SW 1271 (cell line): ENCODE measurements at regions not wholly inside any gene's neighbourhood (a gene's known extent, or its start where the extent isn't known, plus 50 kb on each side); places are given as distances from the start of the nearest gene placed in this dataset.

Source experiments
- DNase-seq, 2 experiments: peaks; one replicate each; lab custom pipeline; 2025; lab: John Stamatoyannopoulos, UW

GRCh38 chr6:6891949-6892461 is 215.8 kb upstream of the RREB1 start:
- no peak for DNase-seq

GRCh38 chr6:6892744-6893583 is 214.8 kb upstream of the RREB1 start:
- no peak for DNase-seq

GRCh38 chr6:6893701-6894100 is 214.1 kb upstream of the RREB1 start:
- no peak for DNase-seq

- no peak for DNase-seq
These were observed 211.8 kb upstream of the RREB1 start for GRCh38 chr6:6895929-6896328.

GRCh38 chr6:6897140-6897539 is 210.6 kb upstream of the RREB1 start:
- no peak for DNase-seq

- no peak for DNase-seq
These were observed 207.1 kb upstream of the RREB1 start for GRCh38 chr6:6900569-6901204.

- DNase-seq, result no peak
These were observed 206.5 kb upstream of the RREB1 start for GRCh38 chr6:6901205-6901719.

GRCh38 chr6:6901945-6902344 is 205.8 kb upstream of the RREB1 start:
- no peak for DNase-seq

- no peak for DNase-seq
These were observed 201.7 kb upstream of the RREB1 start for GRCh38 chr6:6905961-6906518.

- DNase-seq, result no peak
These were observed 201.1 kb upstream of the RREB1 start for GRCh38 chr6:6906570-6907213.

- DNase-seq, result no peak
These were observed 200.5 kb upstream of the RREB1 start for GRCh38 chr6:6907286-6907685.

GRCh38 chr6:6908121-6908520 is 199.6 kb upstream of the RREB1 start:
- no peak for DNase-seq

GRCh38 chr6:6909111-6909510 is 198.7 kb upstream of the RREB1 start:
- no peak for DNase-seq

- no peak for DNase-seq
These were observed 196.9 kb upstream of the RREB1 start for GRCh38 chr6:6910734-6911295.

GRCh38 chr6:6911391-6911790 is 196.4 kb upstream of the RREB1 start:
- no peak for DNase-seq

GRCh38 chr6:6912817-6913744 is 194.7 kb upstream of the RREB1 start:
- no peak for DNase-seq

GRCh38 chr6:6915219-6915618 is 192.5 kb upstream of the RREB1 start:
- no peak for DNase-seq

GRCh38 chr6:6915813-6916547 is 191.8 kb upstream of the RREB1 start:
- DNase-seq, result no peak

- DNase-seq, result no peak
These were observed 191.2 kb upstream of the RREB1 start for GRCh38 chr6:6916598-6916997.
